ENCODE measurements at regions not wholly inside any gene's neighbourhood (a gene's known extent, or its start where the extent isn't known, plus 50 kb on each side); places are given as distances from the start of the nearest gene placed in this dataset.

DNA sequence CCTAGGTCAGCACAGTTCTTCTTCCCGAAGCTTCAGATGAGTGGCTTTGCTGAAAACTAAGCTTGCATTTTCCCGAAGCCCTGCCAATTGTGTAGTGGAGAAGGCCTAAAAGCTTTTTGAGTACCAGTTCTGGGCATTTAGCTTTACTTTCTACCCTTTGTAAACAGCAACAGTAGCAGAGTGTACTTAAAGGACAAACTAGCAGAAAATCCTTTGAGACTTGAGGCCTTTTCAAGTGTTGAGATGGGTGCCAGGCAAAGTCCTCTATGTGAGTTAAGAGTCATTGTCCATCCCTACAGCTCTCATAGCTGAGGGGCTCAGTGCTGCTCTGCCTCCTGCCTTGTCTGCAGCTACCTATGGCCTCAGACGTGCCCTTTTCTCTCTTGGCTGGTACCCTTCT lies 368.2 kb downstream of the CCSER2 start:
- 0% methylated on average over 3 of the region's 3 CpGs for WGBS (ENCODE audit: insufficient coverage, low coverage, missing lambda C conversion rate)
- in situ Hi-C loops (cut with MboI) (no loop called here), intact Hi-C loops (cut with micrococcal nuclease) (no loop called here)
- Histone ChIP-seq H4K20me1 (replicated peaks; ENCODE audit: control insufficient read depth, insufficient read depth, low read length) (no peaks in the 10 kb centered on the region), H3K79me2 (ENCODE audit: control insufficient read depth, insufficient read depth, low read length) (no peaks in the 10 kb centered on the region), H3K9me3 (replicated peaks; ENCODE audit: control insufficient read depth, insufficient read depth, low read depth, low read length) (no peaks in the 10 kb centered on the region), H3K9ac (ENCODE audit: insufficient read depth in 1 of 2, low read depth in 2 of 2, low read length in 2 of 2) (no peak overlapping the region), H3K27ac (ENCODE audit: extremely low read depth, low read depth, low read length) (no peak overlapping the region), H3K4me3 (no peak overlapping the region), H2AFZ (ENCODE audit: low read depth, low read length) (no peak overlapping the region), H3K4me1 (replicated peaks in 1 of 2; ENCODE audit: control insufficient read depth in 2 of 2, insufficient read depth in 2 of 2, low read length in 2 of 2) (no peaks in the 10 kb centered on the region), H3K27me3 (ENCODE audit: control insufficient read depth in 2 of 2, insufficient read depth in 2 of 2, low read length in 2 of 2) (no peaks in the 10 kb centered on the region), H3K9me1 (ENCODE audit: control insufficient read depth, insufficient read depth, low read length) (no peaks in the 10 kb centered on the region), H3K36me3 (ENCODE audit: control insufficient read depth, insufficient read depth, low read length) (no peaks in the 10 kb centered on the region), H3K4me2 (ENCODE audit: insufficient read depth, low read length) (no peak overlapping the region)
- BruUV-seq (replicated peaks) = no TSS peak
- DNase-seq (ENCODE audit: extremely low read depth in 1 of 4, low spot score in 3 of 4) (no peak), FAIRE-seq (no peak), ATAC-seq (no peak)
- no peak for TF ChIP-seq DIDO1 (tag; IDR thresholded peaks at IDR 0.05; ENCODE audit: low read depth)
- TF ChIP-seq, protein P1, sequence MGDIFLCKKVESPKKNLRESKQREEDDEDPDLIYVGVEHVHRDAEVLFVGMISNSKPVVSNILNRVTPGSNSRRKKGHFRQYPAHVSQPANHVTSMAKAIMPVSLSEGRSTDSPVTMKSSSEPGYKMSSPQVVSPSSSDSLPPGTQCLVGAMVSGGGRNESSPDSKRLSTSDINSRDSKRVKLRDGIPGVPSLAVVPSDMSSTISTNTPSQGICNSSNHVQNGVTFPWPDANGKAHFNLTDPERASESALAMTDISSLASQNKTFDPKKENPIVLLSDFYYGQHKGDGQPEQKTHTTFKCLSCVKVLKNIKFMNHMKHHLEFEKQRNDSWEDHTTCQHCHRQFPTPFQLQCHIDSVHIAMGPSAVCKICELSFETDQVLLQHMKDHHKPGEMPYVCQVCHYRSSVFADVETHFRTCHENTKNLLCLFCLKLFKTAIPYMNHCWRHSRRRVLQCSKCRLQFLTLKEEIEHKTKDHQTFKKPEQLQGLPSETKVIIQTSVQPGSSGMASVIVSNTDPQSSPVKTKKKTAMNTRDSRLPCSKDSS (IDR thresholded peaks at IDR 0.05; ENCODE audit: low read depth, partially characterized antibody) = no peak
- TF ChIP-seq KLF13 (tag; IDR thresholded peaks at IDR 0.05; ENCODE audit: borderline replicate concordance, low read depth) = no peak
- TF ChIP-seq HMGN3 (IDR thresholded peaks at IDR 0.05; ENCODE audit: borderline replicate concordance, extremely low read depth, insufficient read length, low read depth, low read length) = no peak
- no peak for TF ChIP-seq HDAC2 (IDR thresholded peaks at IDR 0.05)
- TF ChIP-seq CREM (IDR thresholded peaks at IDR 0.05; ENCODE audit: low read depth) = no peak
- no peak for TF ChIP-seq PTRF (tag; IDR thresholded peaks at IDR 0.05)
- no peak for TF ChIP-seq NR2C1 (IDR thresholded peaks at IDR 0.05)
- TF ChIP-seq NR2C1 (tag; IDR thresholded peaks at IDR 0.05) = no peak
- TF ChIP-seq TAF7 (tag; IDR thresholded peaks at IDR 0.05) = no peak
- TF ChIP-seq, protein P2, sequence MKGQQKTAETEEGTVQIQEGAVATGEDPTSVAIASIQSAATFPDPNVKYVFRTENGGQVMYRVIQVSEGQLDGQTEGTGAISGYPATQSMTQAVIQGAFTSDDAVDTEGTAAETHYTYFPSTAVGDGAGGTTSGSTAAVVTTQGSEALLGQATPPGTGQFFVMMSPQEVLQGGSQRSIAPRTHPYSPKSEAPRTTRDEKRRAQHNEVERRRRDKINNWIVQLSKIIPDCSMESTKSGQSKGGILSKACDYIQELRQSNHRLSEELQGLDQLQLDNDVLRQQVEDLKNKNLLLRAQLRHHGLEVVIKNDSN (CRISPR knock-in tag; IDR thresholded peaks at IDR 0.05) = no peak
- TF ChIP-seq, protein P3, sequence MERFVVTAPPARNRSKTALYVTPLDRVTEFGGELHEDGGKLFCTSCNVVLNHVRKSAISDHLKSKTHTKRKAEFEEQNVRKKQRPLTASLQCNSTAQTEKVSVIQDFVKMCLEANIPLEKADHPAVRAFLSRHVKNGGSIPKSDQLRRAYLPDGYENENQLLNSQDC (CRISPR knock-in tag; IDR thresholded peaks at IDR 0.05) = no peak
- no peak for TF ChIP-seq ATF2 (CRISPR knock-in tag; IDR thresholded peaks at IDR 0.05)
- no peak for TF ChIP-seq JUN (IDR thresholded peaks at IDR 0.05; ENCODE audit: borderline replicate concordance, low read depth, low read length)
- TF ChIP-seq JUN (CRISPR knock-in tag; IDR thresholded peaks at IDR 0.05; ENCODE audit: borderline replicate concordance) = no peak
- TF ChIP-seq THRAP3 (IDR thresholded peaks at IDR 0.05; ENCODE audit: borderline replicate concordance) = no peak
- ChIA-PET POLR2A (no interaction called here), CTCF (ENCODE audit: low intra/inter-chr PET ratio) (no interaction called here)

Data from K562 (cell line).